GM12865 (cell line): ENCODE measurements at regions not wholly inside any gene's neighbourhood (a gene's known extent, or its start where the extent isn't known, plus 50 kb on each side); places are given as distances from the start of the nearest gene placed in this dataset.

Experiments used
- DNase-seq: peaks from one replicate; pipeline ENCODE4 v3.0.0; 2010; ENCODE audit warnings: low read depth
- H3K4me3 ChIP-seq: 2 replicates; pipeline ENCODE4 v1.5.1; 2011; ENCODE audit warnings: mild to moderate bottlenecking, low read depth, low read length, control low read depth
- CTCF ChIP-seq: IDR thresholded peaks from 2 replicates; pipeline ENCODE4 v1.5.1; 2011; ENCODE audit warnings: low read length, control low read depth, low read depth, inconsistent platforms; ENCODE audit not compliant: insufficient read depth; ENCODE audit errors: missing control alignments

- no peak overlapping the region for H3K4me3 ChIP-seq
- DNase-seq, result no peak
- no peak for TF ChIP-seq CTCF
These were observed 256.4 kb upstream of the HDAC4 start for GRCh38 chr2:239657236-239657635.

DNA sequence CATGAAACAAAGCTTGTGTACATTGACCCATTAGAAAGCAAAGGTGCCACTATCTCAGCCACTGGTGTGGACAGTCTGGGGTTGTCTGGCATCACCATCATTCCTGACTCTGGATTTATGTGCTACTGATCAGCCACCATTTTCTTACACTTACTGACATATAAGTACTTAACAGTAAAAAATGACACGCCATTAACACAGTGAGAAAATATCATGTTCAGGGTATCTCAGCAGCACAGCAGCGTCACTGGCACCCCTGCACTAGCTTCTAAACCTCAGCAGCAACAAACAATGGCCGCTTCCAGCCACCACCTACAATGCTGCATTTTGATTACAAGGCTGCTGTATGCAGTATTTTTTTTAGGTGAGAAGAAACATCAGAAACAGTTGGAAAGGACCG is 253.4 kb upstream of the HDAC4 start:
- no peak overlapping the region for H3K4me3 ChIP-seq
- DNase-seq, result no peak
- TF ChIP-seq CTCF, result no peak

GRCh38 chr2:239651859-239652258 is 251.0 kb upstream of the HDAC4 start:
- no peak overlapping the region for H3K4me3 ChIP-seq
- no peak for DNase-seq
- TF ChIP-seq CTCF, result no peak

DNA sequence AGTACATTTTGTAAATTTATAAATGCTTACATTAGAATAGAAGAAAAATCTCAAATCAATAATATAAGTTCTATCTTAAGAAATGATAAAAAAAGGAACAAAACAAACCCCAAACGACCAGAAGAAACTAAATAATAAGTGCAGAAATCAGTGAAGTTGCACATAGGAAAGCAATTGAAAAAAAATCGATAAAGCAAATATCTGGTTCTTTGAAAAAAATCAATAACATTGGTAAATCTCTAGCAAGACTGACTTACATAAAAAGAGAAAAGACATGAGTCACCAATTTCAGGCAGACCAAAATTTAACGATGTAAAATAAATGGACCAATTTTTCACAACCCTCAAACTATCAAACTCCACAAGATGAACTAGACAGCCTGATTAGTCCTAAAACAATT is 249.9 kb upstream of the HDAC4 start:
- DNase-seq, result no peak
- H3K4me3 ChIP-seq, result no peak overlapping the region
- TF ChIP-seq CTCF, result no peak

DNA sequence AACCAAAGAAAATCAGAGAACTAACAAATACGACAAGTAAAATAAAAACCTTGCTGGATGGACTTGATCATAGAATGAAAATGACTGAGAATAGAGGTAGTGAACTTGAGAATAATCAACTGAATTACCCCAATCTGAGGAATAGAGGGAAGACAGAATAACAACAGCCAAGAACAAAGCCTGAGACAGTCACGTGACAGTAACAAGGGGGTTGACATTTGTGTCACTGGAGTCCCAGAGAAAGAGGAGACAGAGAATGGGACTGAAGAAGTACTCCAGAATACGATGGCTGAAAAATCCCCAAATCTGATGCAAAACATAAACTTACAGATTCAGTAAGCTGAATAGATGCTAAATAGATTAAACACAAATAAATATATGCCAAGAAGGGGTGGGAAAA is 248.5 kb upstream of the HDAC4 start:
- no peak for TF ChIP-seq CTCF
- DNase-seq, result no peak
- H3K4me3 ChIP-seq, result no peak overlapping the region

DNA sequence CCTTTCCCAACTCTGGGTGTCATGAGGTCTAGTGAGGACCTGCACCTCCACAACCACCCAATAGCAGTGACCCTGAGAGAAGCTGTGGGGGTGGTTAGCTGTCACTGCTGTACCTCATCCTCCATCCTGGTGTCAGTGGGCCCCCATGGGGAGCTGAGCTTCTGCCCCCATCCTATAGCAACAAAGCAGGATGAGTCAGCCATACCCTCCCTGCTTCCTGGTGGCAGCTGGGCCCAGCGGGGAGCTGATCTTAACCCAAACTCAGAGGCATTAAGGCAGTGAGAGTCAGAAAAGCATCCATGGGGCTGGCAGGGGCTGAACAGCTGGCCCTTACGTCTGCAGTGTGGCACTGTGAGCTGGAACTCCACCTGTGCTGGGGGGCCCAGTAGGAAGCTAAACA is 247.8 kb upstream of the HDAC4 start:
- no peak for DNase-seq
- TF ChIP-seq CTCF, result no peak
- H3K4me3 ChIP-seq, result no peak overlapping the region

- H3K4me3 ChIP-seq, result no peak overlapping the region
- TF ChIP-seq CTCF, result no peak
- DNase-seq, result no peak
These were observed 246.4 kb upstream of the HDAC4 start for GRCh38 chr2:239647052-239647819.
